Stomach (tissue), 4 donors: ENCODE measurements at regions not wholly inside any gene's neighbourhood (a gene's known extent, or its start where the extent isn't known, plus 50 kb on each side); places are given as distances from the start of the nearest gene placed in this dataset.

Experiments used
- CTCF ChIP-seq, 7 experiments: fragments of 450-650 bp in 4 of 7; fragments of 200-600 bp in 3 of 7; sonication (generic) in 3 of 7; IDR thresholded peaks; one replicate each; pipeline ENCODE4 v1.5.1; 2016 to 2019; ENCODE audit warnings: antibody characterized with exemption in 7 of 7, control low read depth in 2 of 7, mild to moderate bottlenecking in 1 of 7
- POLR2A ChIP-seq, 4 donors: fragments of 450-650 bp; IDR thresholded peaks; one replicate each; pipeline ENCODE4 v1.6.1; 2016; ENCODE audit warnings: antibody characterized with exemption in 4 of 4, control low read depth in 2 of 4, mild to moderate bottlenecking in 1 of 4, moderate library complexity in 1 of 4

DNA sequence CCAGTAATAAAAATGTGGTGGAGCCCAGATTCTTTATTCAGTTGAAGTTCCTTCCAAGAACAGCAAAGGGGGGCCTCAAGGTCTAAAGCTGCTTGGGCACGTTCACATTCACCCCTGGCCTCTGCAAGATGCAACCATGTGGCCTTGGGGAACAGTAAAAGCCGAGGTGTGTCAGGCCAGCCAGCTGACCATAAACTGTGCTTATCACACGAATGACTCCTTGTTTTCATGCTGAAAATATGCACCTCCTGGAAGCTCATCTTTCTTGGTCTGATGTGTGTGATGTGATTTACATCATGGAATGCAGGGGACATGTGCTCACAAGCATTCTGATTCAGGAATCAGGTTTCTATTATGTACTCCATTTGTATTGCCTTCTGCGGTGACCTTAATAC lies 211.6 kb upstream of the MARCKS start:
- TF ChIP-seq CTCF (IDR thresholded peaks at IDR 0.05) (no peak), POLR2A (IDR thresholded peaks at IDR 0.05) (no peak)
